ENCODE measurements at regions not wholly inside any gene's neighbourhood (a gene's known extent, or its start where the extent isn't known, plus 50 kb on each side); places are given as distances from the start of the nearest gene placed in this dataset.

- CTCF ChIA-PET: no interaction called here
- FAIRE-seq: no peak
- BruUV-seq (replicated peaks): no TSS peak
- no peaks in the 10 kb centered on the region for H3K36me3 ChIP-seq (ENCODE audit: control insufficient read depth in 2 of 2, extremely low read depth in 1 of 2, insufficient read depth in 2 of 2, low read length in 2 of 2)
- H3K4me2 ChIP-seq (ENCODE audit: insufficient read depth, low read length): no peak overlapping the region
- no peaks in the 10 kb centered on the region for H4K20me1 ChIP-seq (replicated peaks; ENCODE audit: control insufficient read depth, extremely low read depth, insufficient read depth, low read length)
- no peak overlapping the region for H3K9ac ChIP-seq (replicated peaks; ENCODE audit: extremely low read depth, insufficient read depth, low read length)
- H3K79me2 ChIP-seq (ENCODE audit: control insufficient read depth, insufficient read depth, low read length): no peaks in the 10 kb centered on the region
- H2AFZ ChIP-seq (ENCODE audit: low read depth, low read length): no peak overlapping the region
- no peaks in the 10 kb centered on the region for H3K4me1 ChIP-seq (ENCODE audit: control insufficient read depth, extremely low read depth, insufficient read depth, low read length)
- TF ChIP-seq GATA2 (IDR thresholded peaks at IDR 0.05; ENCODE audit: insufficient read depth, insufficient read length, low read depth, low read length) (no peak), CTCF (IDR thresholded peaks at IDR 0.05; ENCODE audit: extremely low read depth in 1 of 2, insufficient read depth in 1 of 2, low read depth in 1 of 2, low read length in 2 of 2) (no peak), FOS (IDR thresholded peaks at IDR 0.05; ENCODE audit: borderline replicate concordance, insufficient read depth, low read length) (no peak), POLR2AphosphoS5 (IDR thresholded peaks at IDR 0.05; ENCODE audit: insufficient read depth, low read depth, low read length) (no peak), MAX (IDR thresholded peaks at IDR 0.05; ENCODE audit: insufficient read depth, insufficient read length) (no peak), JUN (IDR thresholded peaks at IDR 0.05; ENCODE audit: borderline replicate concordance, insufficient read depth, insufficient read length, low read depth) (no peak), MYC (IDR thresholded peaks at IDR 0.05; ENCODE audit: low read depth, low read length) (no peak), EZH2 (IDR thresholded peaks at IDR 0.05; ENCODE audit: borderline replicate concordance, low read depth, low read length, severe bottlenecking) (no peak), POLR2A (IDR thresholded peaks at IDR 0.05; ENCODE audit: low read depth, low read length) (no peak)
- intact Hi-C loops (cut with micrococcal nuclease) (no loop called here), dilution Hi-C loops (cut with MboI; ENCODE audit: extremely low pct_ligation_motif_present, low sequenced_read_pairs) (no loop called here)
- H3K4me3 ChIP-seq (replicated peaks in 1 of 3; ENCODE audit: insufficient read depth in 1 of 3, low read depth in 1 of 3, low read length in 3 of 3): no peak overlapping the region
- POLR2A ChIA-PET: no interaction called here
- DNase-seq (ENCODE audit: low read depth, low spot score): no peak
- no peaks in the 10 kb centered on the region for H3K27me3 ChIP-seq (ENCODE audit: control insufficient read depth in 2 of 2, insufficient read depth in 2 of 2, low read length in 2 of 2)
- H3K9me1 ChIP-seq (replicated peaks; ENCODE audit: control insufficient read depth, extremely low read depth, insufficient read depth, low read length): no peaks in the 10 kb centered on the region
- H3K9me3 ChIP-seq (replicated peaks; ENCODE audit: control insufficient read depth, insufficient read depth, low read length): no peaks in the 10 kb centered on the region
- H3K27ac ChIP-seq (ENCODE audit: insufficient read depth, low read depth, low read length): no peak overlapping the region
These were observed 331.3 kb downstream of the UQCRFS1 start for GRCh38 chr19:28881616-28882015.

Measured in endothelial cell of umbilical vein (primary cell).